T-cell (primary cell): ENCODE measurements at regions not wholly inside any gene's neighbourhood (a gene's known extent, or its start where the extent isn't known, plus 50 kb on each side); places are given as distances from the start of the nearest gene placed in this dataset.

Experiments used
- ATAC-seq, 4 experiments: fragments of 200-7000 bp in 3 of 4; fragments of 150-1000 bp in 1 of 4; cut with Tn5 transposase; replicated peaks in 1 of 4; 1 replicate in 3 of 4; 2 replicates in 1 of 4; pipeline ENCODE4 v1.10.0; 2021; ENCODE audit warnings: moderate library complexity in 3 of 4, mild to moderate bottlenecking in 2 of 4, moderate number of reproducible peaks in 1 of 4
- CTCF ChIA-PET, 2 donors: fragments of 300-600 bp; sonication (Branson Sonifier 250); formaldehyde crosslinking; loops; one replicate each; lab custom pipeline; 2022; ENCODE audit warnings: antibody characterized with exemption in 2 of 2; lab: Charles Lee
- POLR2A ChIA-PET, 2 donors: fragments of 300-600 bp; sonication (Branson Sonifier 250); formaldehyde crosslinking; loops; one replicate each; lab custom pipeline; 2022; ENCODE audit warnings: antibody characterized with exemption in 2 of 2; lab: Charles Lee
- DNase-seq, 35 experiments: peaks; one replicate each; pipeline versions ENCODE4 v3.0.0 to v3.0.0-alpha.2; 2013 to 2023
- H3K27ac ChIP-seq: one replicate; pipeline ENCODE4 v1.5.1; 2013; ENCODE audit warnings: low read length
- H3K27me3 ChIP-seq, 2 experiments: replicated peaks in 1 of 2; 1 replicate in 1 of 2; 2 replicates in 1 of 2; pipeline versions ENCODE4 v1.6.1 to v1.7.0; 2013; ENCODE audit warnings: low read length in 1 of 2, mixed read lengths in 1 of 2; ENCODE audit not compliant: control insufficient read depth in 2 of 2, insufficient read depth in 2 of 2; ENCODE audit errors: extremely low read depth in 1 of 2
- H3K36me3 ChIP-seq, 2 donors: 1 replicate in 1 of 2; 2 replicates in 1 of 2; pipeline versions ENCODE4 v1.6.1 to v1.7.0; 2013; ENCODE audit warnings: low read length in 1 of 2; ENCODE audit not compliant: control insufficient read depth in 2 of 2, insufficient read depth in 1 of 2; ENCODE audit errors: extremely low read depth in 1 of 2
- H3K4me1 ChIP-seq, 2 experiments: 1 replicate in 1 of 2; 2 replicates in 1 of 2; pipeline versions ENCODE4 v1.6.1 to v1.7.0; 2013; ENCODE audit warnings: low read length in 2 of 2, mixed read lengths in 1 of 2; ENCODE audit not compliant: insufficient read depth in 2 of 2, control insufficient read depth in 1 of 2; ENCODE audit errors: extremely low read depth in 1 of 2
- H3K4me3 ChIP-seq, 2 donors: 1 replicate in 1 of 2; 2 replicates in 1 of 2; pipeline versions ENCODE4 v1.5.1 to v1.7.0; 2013; ENCODE audit warnings: mild to moderate bottlenecking in 2 of 2, low read length in 1 of 2, moderate library complexity in 1 of 2; ENCODE audit not compliant: control insufficient read depth in 1 of 2; ENCODE audit errors: extremely low read depth in 1 of 2
- H3K9me3 ChIP-seq: 2 replicates; pipeline ENCODE4 v1.7.0; 2013
- H3K27ac Mint-ChIP-seq, 2 donors: one replicate each; pipeline ENCODE4 v1.8.0; 2020 to 2021; ENCODE audit warnings: mild to moderate bottlenecking in 2 of 2, mixed read lengths in 2 of 2
- H3K27me3 Mint-ChIP-seq, 2 donors: one replicate each; pipeline ENCODE4 v1.8.0; 2021 to 2022; ENCODE audit warnings: mixed read lengths in 2 of 2
- H3K36me3 Mint-ChIP-seq: one replicate; pipeline ENCODE4 v1.8.0; 2021; ENCODE audit warnings: mixed read lengths
- H3K4me1 Mint-ChIP-seq, 3 donors: one replicate each; pipeline ENCODE4 v1.8.0; 2020 to 2022; ENCODE audit warnings: mixed read lengths in 3 of 3, mild to moderate bottlenecking in 1 of 3
- H3K4me3 Mint-ChIP-seq, 3 donors: one replicate each; pipeline ENCODE4 v1.8.0; 2020 to 2022; ENCODE audit warnings: mild to moderate bottlenecking in 3 of 3, mixed read lengths in 3 of 3, moderate library complexity in 3 of 3
- H3K9me3 Mint-ChIP-seq, 3 donors: one replicate each; pipeline ENCODE4 v1.8.0; 2020 to 2022; ENCODE audit warnings: mixed read lengths in 3 of 3
- WGBS: methylation state at CpG from one replicate; pipeline ENCODE4 v1.1.5; 2013; ENCODE audit warnings: missing lambda C conversion rate; ENCODE audit not compliant: insufficient coverage; 5-methylcytosine and 5-hydroxymethylcytosine counted together

- DNase-seq, result no peak
- WGBS, result 91% methylated on average over 6 of the region's 12 CpGs
- CTCF ChIA-PET, result no interaction called here
These were observed 168.3 kb upstream of the MBL2 start for GRCh38 chr10:52940921-52941320.

GRCh38 chr10:52939894-52940293 lies 167.3 kb upstream of the MBL2 start:
- ATAC-seq (no peak), DNase-seq (no peak)
- Histone ChIP-seq H3K4me3 (no peak overlapping the region), H3K4me1 (no peaks in the 10 kb centered on the region), H3K27me3 (no peaks in the 10 kb centered on the region), H3K27ac (no peak overlapping the region), H3K36me3 (no peaks in the 10 kb centered on the region), H3K9me3 (no peaks in the 10 kb centered on the region)
- Mint-ChIP-seq H3K9me3 (peaks cover 0 to 4% (median 3%) of the 10 kb centered on the region in 3 donors), H3K27me3 (no peaks in the 10 kb centered on the region), H3K36me3 (no peaks in the 10 kb centered on the region), H3K4me3 (no peak overlapping the region), H3K27ac (no peak overlapping the region), H3K4me1 (no peaks in the 10 kb centered on the region)
- CTCF ChIA-PET, result no interaction called here
- WGBS, result 89% methylated on average over 9 of the region's 12 CpGs
- POLR2A ChIA-PET, result no interaction called here

More at GRCh38 chr10:52940921-52941320, 168.3 kb upstream of the MBL2 start:
- Histone ChIP-seq H3K27me3 (no peaks in the 10 kb centered on the region), H3K4me1 (no peaks in the 10 kb centered on the region), H3K4me3 (no peak overlapping the region), H3K9me3 (no peaks in the 10 kb centered on the region), H3K27ac (no peak overlapping the region), H3K36me3 (no peaks in the 10 kb centered on the region)
- Mint-ChIP-seq H3K4me1 (no peaks in the 10 kb centered on the region), H3K27me3 (no peaks in the 10 kb centered on the region), H3K9me3 (peaks cover 0 to 4% (median 3%) of the 10 kb centered on the region in 3 donors), H3K27ac (no peak overlapping the region), H3K4me3 (no peak overlapping the region), H3K36me3 (no peaks in the 10 kb centered on the region)
- POLR2A ChIA-PET, result no interaction called here
- ATAC-seq, result no peak

- CTCF ChIA-PET, result no interaction called here
- POLR2A ChIA-PET, result no interaction called here
- no peak for ATAC-seq
- Mint-ChIP-seq H3K4me3 (no peak overlapping the region), H3K36me3 (no peaks in the 10 kb centered on the region), H3K27me3 (no peaks in the 10 kb centered on the region), H3K27ac (no peak overlapping the region), H3K4me1 (no peaks in the 10 kb centered on the region), H3K9me3 (peaks cover 0 to 5% (median 0%) of the 10 kb centered on the region in 3 donors)
- Histone ChIP-seq H3K27ac (no peak overlapping the region), H3K4me1 (no peaks in the 10 kb centered on the region), H3K9me3 (no peaks in the 10 kb centered on the region), H3K36me3 (no peaks in the 10 kb centered on the region), H3K4me3 (no peak overlapping the region), H3K27me3 (no peaks in the 10 kb centered on the region)
- WGBS, result no CpG with 5 or more reads among the region's 1 CpG
- no peak for DNase-seq
These were observed 161.2 kb upstream of the MBL2 start for GRCh38 chr10:52933748-52934147.

GRCh38 chr10:52927678-52928077 lies 155.1 kb upstream of the MBL2 start:
- Histone ChIP-seq H3K36me3 (no peaks in the 10 kb centered on the region), H3K4me3 (no peak overlapping the region), H3K27me3 (no peaks in the 10 kb centered on the region), H3K4me1 (no peaks in the 10 kb centered on the region), H3K27ac (no peak overlapping the region), H3K9me3 (no peaks in the 10 kb centered on the region)
- Mint-ChIP-seq H3K9me3 (peaks cover 0 to 3% (median 0%) of the 10 kb centered on the region in 3 donors), H3K4me3 (no peak overlapping the region), H3K36me3 (no peaks in the 10 kb centered on the region), H3K27ac (no peak overlapping the region), H3K4me1 (no peaks in the 10 kb centered on the region), H3K27me3 (no peaks in the 10 kb centered on the region)
- no CpG with 5 or more reads among the region's 6 CpGs for WGBS
- CTCF ChIA-PET, result no interaction called here
- POLR2A ChIA-PET, result no interaction called here
- no peak for DNase-seq
- no peak for ATAC-seq

GRCh38 chr10:52923520-52923919 lies 150.9 kb upstream of the MBL2 start:
- no peaks in the 10 kb centered on the region for H3K9me3 ChIP-seq
- ChIA-PET POLR2A (no interaction called here), CTCF (no interaction called here)
- H3K27ac ChIP-seq, result no peak overlapping the region
- no peak for ATAC-seq
- Mint-ChIP-seq H3K4me1 (no peaks in the 10 kb centered on the region), H3K36me3 (no peaks in the 10 kb centered on the region), H3K4me3 (no peak overlapping the region), H3K27ac (no peak overlapping the region), H3K9me3 (peaks cover 3 to 9% (median 3%) of the 10 kb centered on the region in 3 donors), H3K27me3 (no peaks in the 10 kb centered on the region)
- no peaks in the 10 kb centered on the region for H3K27me3 ChIP-seq
- H3K4me3 ChIP-seq, result no peak overlapping the region
- DNase-seq, result no peak
- H3K4me1 ChIP-seq, result no peaks in the 10 kb centered on the region
- 85% methylated on average over 1 of the region's 5 CpGs for WGBS
- no peaks in the 10 kb centered on the region for H3K36me3 ChIP-seq

- no peak for ATAC-seq
These were observed 146.2 kb upstream of the MBL2 start for GRCh38 chr10:52918714-52919305.

GRCh38 chr10:52915391-52915790 lies 142.8 kb upstream of the MBL2 start:
- H3K27me3 Mint-ChIP-seq, result no peaks in the 10 kb centered on the region
- ATAC-seq (no peak), DNase-seq (no peak)
- H3K36me3 Mint-ChIP-seq, result no peaks in the 10 kb centered on the region
- POLR2A ChIA-PET, result no interaction called here
- peaks cover 1 to 8% (median 7%) of the 10 kb centered on the region in 3 donors for H3K9me3 Mint-ChIP-seq
- Histone ChIP-seq H3K4me1 (no peaks in the 10 kb centered on the region), H3K27me3 (no peaks in the 10 kb centered on the region), H3K9me3 (no peaks in the 10 kb centered on the region), H3K4me3 (no peak overlapping the region), H3K36me3 (no peaks in the 10 kb centered on the region), H3K27ac (no peak overlapping the region)
- no CpG with 5 or more reads among the region's 1 CpG for WGBS
- CTCF ChIA-PET, result no interaction called here
- no peak overlapping the region for H3K4me3 Mint-ChIP-seq
- H3K4me1 Mint-ChIP-seq, result no peaks in the 10 kb centered on the region
- H3K27ac Mint-ChIP-seq, result no peak overlapping the region

More at GRCh38 chr10:52918714-52919305, 146.2 kb upstream of the MBL2 start:
- ChIA-PET POLR2A (no interaction called here), CTCF (no interaction called here)
- DNase-seq, result no peak
- peaks cover 1 to 12% (median 7%) of the 10 kb centered on the region in 3 donors for H3K9me3 Mint-ChIP-seq
- Histone ChIP-seq H3K4me1 (no peaks in the 10 kb centered on the region), H3K27ac (no peak overlapping the region), H3K27me3 (no peaks in the 10 kb centered on the region), H3K4me3 (no peak overlapping the region), H3K9me3 (no peaks in the 10 kb centered on the region), H3K36me3 (no peaks in the 10 kb centered on the region)
- H3K27me3 Mint-ChIP-seq, result no peaks in the 10 kb centered on the region
- no peak overlapping the region for H3K4me3 Mint-ChIP-seq
- no peaks in the 10 kb centered on the region for H3K4me1 Mint-ChIP-seq
- H3K27ac Mint-ChIP-seq, result no peak overlapping the region
- no peaks in the 10 kb centered on the region for H3K36me3 Mint-ChIP-seq
